GM21515 (cell line): ENCODE measurements at regions not wholly inside any gene's neighbourhood (a gene's known extent, or its start where the extent isn't known, plus 50 kb on each side); places are given as distances from the start of the nearest gene placed in this dataset.
"Not testable (repeated sequence)": the region's sequence is repeated elsewhere in the genome, so short reads cannot be mapped to it uniquely, and the experiment has no call there.

Source experiments
- ATAC-seq: cut with Tn5 transposase; IDR thresholded peaks from one replicate; pipeline ENCODE4 v1.9.1; 2021; ENCODE audit not compliant: unreplicated experiment

DNA sequence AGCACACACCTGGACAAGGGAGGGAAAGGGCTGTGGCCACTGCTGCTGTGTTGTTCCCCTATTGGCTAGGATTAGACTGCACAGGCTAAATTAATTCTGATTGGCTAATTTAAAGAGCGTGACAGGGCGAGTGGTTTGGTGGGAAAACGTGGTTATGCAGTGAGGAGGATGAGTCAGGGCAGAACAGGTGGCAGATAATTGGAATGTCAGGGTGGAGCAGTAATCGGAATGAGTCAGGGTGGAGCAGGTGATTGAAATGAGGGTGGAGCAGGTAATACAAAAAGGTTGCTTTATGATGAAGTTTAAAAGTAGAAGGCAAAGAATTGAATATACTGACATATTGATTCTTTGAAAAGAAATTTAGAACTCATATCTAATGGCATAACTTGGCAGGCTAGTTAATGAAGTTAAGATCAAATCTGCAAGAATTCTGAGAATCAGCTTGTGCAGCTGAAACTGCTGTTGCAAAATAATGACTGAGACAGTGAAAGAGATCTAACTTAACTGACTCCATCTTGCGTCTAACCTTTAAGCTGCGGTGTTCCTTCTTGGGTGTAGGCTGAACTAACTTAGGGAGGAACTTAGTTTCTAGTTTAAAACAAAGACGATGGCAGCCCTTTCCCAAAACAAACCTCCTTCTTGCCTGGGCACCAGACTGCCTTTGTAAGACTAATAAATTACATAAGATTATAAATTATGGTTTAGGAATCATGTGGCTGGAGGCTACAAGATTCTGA is 174.3 kb downstream of the UTP18 start:
- ATAC-seq = no peak

DNA sequence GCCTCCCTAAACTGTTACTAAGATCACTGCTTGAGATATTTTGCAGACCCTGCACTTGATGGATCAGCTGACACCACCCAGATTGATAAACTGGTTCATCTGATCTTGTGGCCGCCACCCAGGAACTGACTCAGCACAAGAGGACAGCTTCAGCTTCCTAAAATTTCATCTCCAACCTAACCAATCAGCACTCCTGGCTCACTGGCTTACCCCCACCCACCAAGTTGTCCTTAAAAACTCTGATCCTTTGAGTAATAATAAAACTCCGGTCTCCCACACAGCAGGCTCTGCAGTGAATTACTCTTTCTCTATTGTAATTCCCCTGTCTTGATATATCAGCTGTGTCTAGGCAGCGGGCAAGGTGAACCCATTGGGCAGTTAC is 174.8 kb downstream of the UTP18 start:
- ATAC-seq = no peak

GRCh38 chr17:51435641-51436091 is 175.3 kb downstream of the UTP18 start:
- ATAC-seq = no peak

DNA sequence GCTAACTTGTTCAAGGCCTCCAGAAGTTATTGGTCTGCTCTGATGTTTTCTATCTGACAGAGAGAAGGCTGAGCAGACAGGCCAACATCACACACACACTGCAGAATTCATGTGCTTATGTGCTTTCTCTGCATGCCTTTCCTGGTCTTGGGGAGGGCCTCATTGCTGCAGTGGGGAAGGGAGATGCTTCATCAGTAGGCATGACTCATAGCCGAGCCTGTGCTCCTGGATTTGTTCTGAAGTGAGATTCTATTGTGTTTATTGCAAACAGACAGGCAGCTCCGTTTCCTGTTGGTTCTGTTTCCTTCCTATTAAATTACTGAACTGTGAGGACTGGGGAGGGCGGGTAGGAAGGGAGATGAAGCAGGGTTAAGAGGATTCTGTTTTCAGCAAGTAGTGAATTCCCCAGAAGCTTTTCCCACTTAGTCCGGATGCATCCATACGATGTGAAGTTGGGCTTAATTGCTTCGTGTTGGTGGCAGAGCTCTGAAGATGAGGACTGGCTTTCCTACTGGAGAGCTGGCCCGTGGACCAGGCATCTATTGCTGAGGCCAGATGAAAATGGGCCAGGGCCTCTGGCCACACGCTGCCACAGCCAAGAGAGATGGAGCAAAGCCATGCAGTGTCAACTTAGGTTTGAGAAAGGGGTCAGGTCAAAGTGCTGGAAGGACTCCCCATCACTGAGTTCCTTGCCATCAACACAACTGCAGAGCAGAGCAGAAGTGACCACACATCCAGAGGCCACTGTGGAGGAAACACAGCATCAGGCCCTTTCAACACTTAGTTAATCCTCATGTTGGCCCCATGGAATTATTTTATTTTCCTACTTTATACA is 179.3 kb downstream of the UTP18 start:
- no peak for ATAC-seq

- no peak for ATAC-seq
Measured at GRCh38 chr17:51441431-51441830, 181.1 kb downstream of the UTP18 start.

GRCh38 chr17:51442088-51442865 is 181.9 kb downstream of the UTP18 start:
- no peak for ATAC-seq

DNA sequence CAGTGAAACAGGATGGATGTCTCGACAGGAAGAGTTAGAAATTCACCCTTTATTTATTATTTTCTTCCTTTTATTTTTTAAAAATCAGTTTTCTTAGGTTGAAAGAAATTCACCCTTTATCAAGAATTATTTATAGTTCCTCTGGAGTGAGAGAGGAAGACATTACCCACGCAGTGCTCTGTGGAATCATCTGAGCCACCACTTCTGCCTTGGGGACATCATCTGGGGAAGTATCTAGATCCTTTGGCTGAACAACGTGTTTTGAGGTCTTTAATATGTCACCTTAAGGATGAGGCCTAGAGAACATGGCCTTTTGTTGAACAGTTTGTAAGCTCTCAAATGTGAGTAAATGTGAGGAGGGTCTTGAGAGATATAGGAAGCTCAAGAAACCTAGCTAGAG is 183.3 kb downstream of the UTP18 start:
- ATAC-seq = no peak

- no peak for ATAC-seq
Measured at GRCh38 chr17:51445946-51446345, 185.6 kb downstream of the UTP18 start.

GRCh38 chr17:51454456-51454978 is 194.2 kb downstream of the UTP18 start:
- no peak for ATAC-seq

DNA sequence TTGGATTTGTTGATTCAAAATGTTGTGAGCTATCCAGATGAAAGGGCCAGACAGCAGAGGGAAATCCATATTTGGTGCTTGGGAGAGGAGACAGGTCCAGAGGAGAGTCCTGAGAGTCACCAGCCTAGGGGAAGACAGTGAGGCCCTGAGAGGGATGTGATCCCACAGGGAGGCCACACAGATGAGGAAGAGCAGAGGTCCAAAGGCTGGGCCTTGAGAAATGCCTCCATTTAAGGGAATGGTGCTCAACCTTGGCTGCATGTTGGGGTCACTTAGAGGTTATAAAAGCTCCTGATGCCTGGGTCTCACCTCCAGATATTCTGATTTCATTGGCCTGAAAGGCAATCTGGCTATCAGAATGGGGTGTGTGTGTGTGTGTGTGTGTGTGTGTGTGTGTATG is 194.9 kb downstream of the UTP18 start:
- ATAC-seq = no peak

DNA sequence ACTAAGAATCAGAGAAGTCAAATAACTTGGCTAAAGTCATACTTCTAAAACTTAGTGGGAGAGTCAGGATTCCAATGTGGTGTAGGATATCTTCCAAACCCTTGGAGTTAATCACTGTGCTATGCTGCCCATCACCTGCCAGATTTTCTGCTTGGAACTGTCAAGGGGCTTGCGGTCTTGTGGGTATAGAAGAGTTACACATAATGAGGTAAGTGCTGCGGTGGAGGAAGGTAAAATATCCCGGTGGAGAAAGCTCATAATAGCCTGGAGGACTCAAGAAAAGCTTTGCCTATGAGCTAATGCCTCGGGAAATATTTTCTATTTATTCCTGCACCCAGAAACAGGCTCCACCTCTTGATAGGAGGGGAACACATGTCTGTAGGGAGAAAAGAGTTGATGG is 195.6 kb downstream of the UTP18 start:
- ATAC-seq = no peak

DNA sequence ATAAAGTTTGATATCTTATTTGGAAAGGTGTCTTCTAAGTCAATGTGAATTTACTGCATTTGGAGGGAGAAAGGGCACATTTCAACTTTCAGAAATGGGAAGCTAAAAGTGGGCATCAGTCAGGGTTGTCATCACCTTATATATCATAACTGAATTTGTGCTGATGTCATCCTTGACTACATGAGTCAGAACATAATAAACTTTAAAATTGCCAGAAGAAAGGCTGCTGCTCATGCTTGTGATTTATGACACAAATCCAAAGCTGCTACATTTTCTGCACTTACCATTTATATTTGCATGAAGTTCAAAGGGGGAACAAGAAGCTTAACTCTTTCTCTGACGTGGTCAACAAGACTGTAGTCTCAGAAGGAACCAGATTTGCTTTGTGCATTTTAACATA is 196.6 kb downstream of the UTP18 start:
- ATAC-seq = no peak

GRCh38 chr17:51461578-51462004 is 201.2 kb downstream of the UTP18 start:
- peak; percentile 88 for ATAC-seq

DNA sequence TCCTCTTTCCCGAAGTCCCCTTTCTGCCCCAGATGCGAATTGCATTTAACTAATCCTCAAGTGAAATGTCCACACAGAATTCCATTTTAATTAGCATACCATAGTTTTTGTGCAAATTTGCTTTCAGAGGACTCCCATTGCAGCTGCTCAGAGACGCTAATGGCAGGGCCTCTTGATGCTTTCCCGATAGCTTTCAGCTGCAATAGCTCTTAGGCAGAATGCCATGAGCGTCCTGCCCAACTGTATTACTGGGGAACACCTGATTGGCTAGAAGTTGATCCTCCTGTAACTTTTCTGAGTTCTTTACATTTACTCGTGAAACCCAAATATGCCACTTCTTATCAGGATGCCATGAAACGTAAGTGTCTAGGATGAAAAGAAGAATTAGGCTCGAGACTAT is 203.0 kb downstream of the UTP18 start:
- no peak for ATAC-seq

DNA sequence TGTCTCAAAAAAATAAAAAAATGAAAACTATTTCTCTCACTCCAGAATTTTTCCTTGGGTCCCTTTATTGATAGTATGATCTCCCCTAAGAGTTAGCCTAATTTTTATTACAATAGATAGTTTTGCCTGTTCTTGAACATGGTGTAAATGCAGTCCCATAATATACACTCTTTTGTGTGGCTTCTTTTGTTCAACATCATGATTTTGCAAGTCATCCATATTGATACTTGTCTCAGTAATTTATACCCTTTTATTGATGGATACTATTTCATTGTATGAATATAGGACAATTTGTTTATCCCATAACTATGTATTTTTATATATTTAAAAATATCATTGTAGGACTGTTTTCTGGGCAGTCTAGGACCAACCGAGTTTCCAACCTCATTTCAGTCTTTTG is 207.0 kb downstream of the UTP18 start:
- ATAC-seq = no peak

GRCh38 chr17:51472670-51473205 is 212.4 kb downstream of the UTP18 start:
- ATAC-seq = no peak

GRCh38 chr17:51474764-51475163 is 214.4 kb downstream of the UTP18 start:
- no peak for ATAC-seq

DNA sequence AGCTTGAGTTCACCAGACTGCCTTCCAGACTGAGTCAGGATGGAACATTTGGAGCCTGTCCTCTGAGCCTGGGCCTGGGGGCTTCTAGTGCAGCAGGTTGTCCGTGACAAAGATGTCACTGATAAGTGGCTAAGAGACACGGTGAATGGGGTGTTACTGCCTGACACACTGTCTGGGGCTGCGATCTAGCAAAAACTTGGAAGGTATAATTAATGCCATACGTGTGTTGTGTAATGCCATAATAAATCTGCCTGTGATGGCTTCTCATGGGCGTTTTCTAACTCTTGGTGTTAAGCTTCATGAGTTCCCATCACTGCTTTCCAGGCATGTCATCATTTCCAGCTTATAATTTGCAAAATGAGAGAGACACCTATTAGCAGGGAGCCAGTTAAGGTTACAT is 215.4 kb downstream of the UTP18 start:
- no peak for ATAC-seq

DNA sequence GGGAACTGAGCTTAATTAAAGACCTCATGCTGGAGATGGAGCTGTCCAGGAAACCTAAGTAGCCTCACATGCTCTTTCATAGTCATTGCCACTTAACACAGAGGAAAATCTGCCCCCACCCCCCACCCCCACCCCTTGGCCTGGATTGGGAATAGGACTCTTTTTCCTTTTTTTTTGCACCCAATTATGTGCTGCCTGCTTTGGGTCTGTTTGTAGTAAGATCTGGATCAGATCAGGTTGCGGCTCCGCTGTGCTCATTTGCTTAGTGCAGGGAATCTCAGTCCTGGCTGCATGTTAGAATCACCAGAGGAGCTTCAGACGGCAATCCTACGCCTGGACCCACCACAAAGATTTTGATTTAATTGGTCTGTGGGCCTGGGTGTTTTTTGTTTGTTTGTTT is 219.0 kb downstream of the UTP18 start:
- ATAC-seq = no peak

DNA sequence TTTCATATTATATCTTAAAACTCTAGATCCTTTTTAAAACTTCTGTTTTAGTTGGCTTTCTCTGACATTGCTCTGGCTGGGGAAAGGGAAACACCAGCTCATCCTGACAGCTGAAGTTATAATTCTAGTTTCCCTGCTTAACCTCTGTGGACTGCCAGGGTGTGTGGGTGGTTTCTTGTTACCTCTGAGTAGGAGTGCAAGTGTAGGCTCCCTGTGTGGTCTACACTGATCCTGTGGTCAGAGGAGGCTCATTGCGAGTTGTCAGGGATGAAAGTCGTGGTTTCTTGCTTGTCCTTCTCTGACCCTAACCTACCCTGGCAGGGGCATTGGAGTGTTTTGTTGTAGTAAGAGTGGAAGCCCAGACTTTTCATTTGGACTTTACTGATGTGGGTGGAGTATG is 221.0 kb downstream of the UTP18 start:
- ATAC-seq = no peak

- not testable (repeated sequence) for ATAC-seq
Measured at GRCh38 chr17:51482248-51482647, 221.9 kb downstream of the UTP18 start.
